ENCODE measurements at regions not wholly inside any gene's neighbourhood (a gene's known extent, or its start where the extent isn't known, plus 50 kb on each side); places are given as distances from the start of the nearest gene placed in this dataset.

DNA sequence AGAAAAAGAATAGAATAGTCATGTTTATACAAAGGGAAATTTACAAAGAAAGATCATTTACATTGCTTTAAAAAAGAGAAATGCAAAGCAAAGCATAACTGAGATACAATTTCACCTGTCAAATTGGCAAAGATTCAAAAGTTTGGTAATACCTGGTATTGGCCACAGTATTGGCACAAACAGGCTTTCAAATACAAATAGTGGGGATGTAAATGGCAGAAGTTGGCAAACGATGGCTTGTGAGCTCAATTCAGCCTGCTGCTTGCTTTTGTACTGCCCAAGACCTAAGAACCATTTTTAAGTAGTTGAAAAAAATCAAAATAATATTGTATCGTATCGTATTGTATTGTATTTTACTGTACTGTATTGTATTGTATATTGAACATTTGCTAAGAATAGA lies 194.5 kb upstream of the JAG1 start:
- FAIRE-seq, result no peak

DNA sequence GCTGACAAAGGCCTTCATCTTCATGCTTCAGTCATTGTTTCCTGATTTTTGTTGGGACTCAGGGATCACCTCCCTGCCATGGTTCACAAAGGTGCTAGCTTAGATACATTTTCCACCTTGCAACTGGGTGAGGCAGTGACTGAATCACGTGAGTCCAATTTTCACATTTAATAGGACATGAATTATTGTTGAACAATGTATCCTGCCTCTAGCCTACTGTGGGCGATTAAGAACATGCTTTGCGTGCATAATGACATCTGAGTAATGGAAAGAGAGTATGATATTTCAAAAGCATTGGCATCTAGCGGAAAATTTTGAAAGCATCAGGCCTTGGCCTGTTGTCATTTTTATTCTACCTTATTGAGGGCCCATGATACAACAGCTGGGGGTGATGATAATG lies 199.2 kb upstream of the JAG1 start:
- no peak for FAIRE-seq

DNA sequence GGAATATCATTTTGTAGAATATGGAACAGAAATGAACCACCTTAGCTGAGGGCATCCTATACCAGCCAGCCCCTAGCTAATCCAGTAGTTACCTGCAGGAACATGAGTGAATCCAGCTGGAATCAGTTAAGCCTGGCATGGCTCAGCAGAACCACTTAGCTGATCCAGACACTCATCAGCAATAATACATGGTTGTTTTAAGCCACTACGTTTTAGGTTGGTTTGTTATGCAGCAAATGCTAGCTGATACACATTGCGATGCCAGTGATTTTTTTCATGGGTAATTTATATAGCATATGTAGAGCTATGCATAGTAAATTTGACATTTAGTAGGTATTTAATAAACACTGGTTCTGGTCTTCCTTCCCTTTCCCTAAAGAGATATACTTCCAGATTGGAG lies 201.9 kb upstream of the JAG1 start:
- FAIRE-seq, result no peak

- no peak for FAIRE-seq
Observed at GRCh38 chr20:10876558-10876957, 202.8 kb upstream of the JAG1 start.

DNA sequence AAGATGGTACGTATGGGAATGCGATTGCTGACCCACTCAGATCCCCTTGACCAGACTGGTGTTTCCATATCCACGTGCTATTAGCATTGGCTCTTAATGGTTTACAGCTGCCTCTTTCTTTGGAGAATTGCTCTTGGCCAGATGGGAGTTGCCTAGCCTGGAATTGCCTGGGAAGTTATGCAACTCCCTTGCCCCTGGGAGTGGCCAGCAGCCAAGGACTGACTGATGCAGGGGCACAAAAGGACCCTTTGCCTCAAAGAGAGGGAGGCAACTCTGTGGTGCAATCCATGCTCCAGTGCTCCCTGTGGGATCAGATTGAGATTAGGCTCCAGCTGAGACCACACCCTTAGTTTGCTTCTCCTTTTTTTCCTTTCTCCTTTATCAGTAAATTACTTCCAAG lies 203.5 kb upstream of the JAG1 start:
- FAIRE-seq, result no peak

- no peak for FAIRE-seq
Observed at GRCh38 chr20:10883166-10883565, 209.4 kb upstream of the JAG1 start.

DNA sequence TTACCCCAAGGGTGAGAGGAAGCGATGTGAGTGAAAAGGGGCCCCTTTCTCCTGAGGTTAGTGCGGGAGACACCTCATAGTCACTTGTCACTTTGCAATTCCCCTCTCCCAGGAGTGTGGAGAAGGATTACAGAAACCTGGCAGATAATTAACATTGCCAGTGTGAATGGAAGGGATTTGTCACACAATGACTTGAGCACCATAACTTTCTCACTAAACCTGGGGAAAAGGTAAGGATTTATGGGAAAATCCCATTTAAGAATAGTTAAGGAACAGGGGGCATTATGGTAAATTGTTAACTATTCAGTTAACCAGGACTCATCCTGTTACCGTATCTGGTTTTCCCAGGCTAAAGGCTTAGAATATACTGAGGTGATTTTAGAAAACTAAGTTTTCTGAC lies 219.5 kb upstream of the JAG1 start:
- FAIRE-seq, result no peak

DNA sequence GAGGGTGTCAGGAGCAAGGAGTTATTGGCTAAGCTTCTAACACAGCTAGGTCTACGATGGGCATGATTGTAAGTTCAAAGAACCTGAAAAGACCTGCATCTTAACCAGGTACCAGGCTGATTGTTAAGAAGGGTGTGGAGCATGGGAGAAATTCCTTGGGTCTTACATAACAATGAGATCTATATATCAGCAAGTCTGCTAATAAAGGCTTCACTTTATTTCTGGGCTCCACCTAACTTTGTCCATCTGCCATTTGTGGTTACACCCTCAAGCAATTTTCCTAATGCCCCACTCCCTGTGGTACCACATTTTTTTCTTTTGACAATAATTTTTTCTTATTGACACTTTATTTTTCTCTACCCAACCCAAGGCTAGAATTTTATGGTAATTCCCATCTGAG lies 223.5 kb upstream of the JAG1 start:
- no peak for FAIRE-seq

DNA sequence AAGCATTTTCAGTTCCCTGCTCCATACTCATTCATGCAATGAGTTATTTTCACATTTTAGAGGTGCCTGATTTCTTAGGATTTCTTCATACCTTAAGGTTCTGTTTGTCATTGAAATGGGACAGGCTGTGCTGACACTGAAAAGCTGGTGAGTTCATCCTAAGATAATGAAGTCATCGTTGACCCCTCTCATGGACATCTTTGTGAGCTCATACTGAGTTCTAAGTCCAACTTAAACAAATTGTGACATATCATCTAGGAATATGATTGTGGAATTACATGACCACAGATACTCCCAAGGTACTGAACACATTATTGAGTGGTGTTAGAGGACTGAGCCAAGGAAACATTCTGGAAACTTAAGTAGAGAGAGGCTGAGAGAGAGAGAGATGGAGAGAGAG lies 224.8 kb upstream of the JAG1 start:
- no peak for FAIRE-seq

DNA sequence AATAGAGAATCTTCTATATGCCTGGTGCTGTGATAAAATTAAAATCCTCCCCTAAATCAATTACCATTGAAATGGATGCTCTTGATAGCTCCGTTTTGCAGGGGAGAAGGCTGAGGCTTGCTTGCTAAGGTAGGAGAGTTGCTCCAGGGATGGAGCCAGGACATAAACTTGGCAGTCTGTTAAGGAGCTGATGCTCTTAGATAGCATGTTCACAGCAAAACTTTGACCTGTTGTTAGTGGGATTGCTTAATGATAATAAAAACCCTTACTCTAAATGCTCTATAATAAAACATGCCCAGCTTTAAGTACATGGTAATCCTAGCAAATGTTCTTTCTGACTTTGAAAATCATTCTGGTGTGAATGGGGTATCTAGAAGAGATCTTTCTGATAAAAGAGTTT lies 228.4 kb upstream of the JAG1 start:
- no peak for FAIRE-seq

DNA sequence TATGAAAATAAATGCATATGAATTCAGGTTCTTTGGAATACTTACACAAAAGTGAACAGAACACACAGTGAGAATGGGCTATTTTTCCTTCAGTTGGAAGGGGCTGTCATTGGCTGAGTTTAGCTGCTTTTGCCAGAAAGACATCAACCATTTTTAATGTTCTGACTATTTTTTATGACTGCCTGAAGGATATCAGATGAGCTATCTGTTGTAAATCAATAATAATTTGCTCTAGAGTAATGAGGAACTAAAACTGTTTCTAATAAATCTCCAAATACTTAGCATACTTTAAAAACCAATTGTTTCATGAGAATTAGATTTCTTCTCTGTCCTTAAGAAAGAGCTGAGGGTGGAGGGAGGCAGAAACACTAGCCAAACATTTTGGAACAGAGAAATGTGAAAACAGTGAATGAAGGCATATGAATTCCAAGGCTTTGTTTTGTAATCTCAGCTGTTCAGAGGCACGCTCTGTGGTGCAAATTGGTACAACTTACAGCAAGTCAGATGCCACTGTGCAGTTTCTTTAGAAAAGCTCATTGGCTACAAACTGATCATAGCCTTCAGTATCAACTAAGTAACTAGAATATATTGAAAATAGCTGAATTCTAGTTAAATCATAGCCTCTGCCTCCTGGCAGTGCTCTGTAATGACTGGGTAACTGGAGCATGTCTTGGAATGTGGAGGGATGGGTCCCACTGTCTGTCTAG lies 228.9 kb upstream of the JAG1 start:
- FAIRE-seq, result no peak

- no peak for FAIRE-seq
Observed at GRCh38 chr20:10906834-10907233, 233.0 kb upstream of the JAG1 start.

DNA sequence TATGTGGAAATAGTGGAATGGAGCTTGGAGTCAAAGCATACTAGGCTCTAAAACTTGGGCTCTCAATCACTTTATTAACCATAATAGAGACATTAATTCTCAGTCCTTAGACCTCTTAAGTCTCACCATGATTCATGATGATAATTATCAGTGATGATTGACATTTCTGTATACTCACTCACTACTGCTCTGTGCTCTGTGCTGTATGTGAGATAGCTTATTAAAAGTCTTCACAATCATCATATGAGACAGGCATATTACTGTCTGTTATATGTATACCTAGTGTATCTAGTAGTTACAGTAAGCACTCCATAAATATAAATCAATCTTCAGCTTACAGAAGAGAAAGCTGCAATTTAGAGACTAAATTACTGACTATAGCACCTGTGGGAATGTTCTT lies 236.0 kb upstream of the JAG1 start:
- no peak for FAIRE-seq

DNA sequence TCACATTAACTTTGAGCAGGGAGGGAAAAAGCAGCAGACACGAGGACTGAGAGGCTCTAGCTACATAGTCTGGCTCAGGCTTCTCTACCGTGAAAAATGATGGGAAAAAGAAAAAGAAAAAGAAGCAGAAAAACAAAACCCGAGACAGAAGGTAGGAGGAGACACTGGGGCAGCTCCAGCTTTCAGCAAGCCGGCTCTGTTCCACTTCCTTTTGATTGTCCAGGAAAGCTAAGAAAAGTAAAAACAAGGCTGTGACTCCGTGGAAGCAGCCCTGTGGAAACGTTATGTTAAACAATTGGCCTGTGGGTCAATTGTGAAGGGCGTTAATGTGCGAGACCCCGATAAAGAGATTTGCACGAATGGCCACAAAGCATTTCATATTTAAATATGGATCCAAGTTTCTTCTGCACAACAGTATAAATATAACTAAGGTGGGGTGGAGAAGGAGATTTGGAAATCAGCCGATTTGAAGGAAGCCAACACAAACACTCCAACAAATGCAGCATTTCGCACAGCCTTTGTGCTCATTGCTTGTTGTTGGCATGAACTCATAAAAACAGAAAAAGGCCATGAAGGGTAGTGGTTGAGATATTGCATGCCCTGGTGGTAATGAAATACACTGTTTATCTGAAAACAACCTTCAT lies 236.9 kb upstream of the JAG1 start:
- FAIRE-seq, result no peak

DNA sequence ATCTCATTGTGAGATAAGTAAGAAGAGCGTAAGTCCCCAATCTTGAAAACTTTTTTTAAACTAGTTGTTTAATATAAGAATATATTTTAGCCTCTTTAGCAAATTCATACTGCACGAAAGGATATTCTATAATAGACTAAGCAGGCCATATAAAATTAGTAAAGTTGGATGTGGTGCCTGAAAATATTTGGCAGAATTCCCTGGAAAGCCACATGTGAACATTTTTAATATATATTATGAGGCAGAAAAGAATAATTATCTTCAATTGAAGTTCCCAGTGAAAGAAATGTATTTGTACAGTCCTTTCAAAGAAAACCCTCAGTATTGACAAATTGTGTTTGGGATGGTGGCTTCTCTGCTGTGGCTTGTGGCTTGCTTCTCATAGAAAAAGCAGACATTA lies 237.5 kb upstream of the JAG1 start:
- FAIRE-seq, result no peak

DNA sequence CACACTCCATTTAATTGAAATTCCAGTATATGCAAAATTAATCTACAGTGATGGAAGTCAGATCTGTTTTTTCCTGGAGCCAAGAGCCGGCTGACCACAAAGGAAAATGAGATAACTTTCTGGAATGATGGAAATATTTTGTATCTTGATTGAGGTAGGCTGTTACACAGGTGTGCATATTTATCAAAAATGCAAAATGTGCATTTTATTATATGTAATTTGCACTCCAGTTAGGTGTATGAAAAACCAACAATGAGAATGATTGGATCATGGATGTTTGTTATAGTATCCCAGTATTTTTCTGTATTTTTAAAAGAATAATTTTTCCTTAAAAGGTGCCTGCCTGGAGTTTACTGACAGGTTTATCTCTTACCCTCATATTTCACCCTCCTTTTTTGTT lies 242.0 kb upstream of the JAG1 start:
- no peak for FAIRE-seq

GRCh38 chr20:10916312-10916711 lies 242.5 kb upstream of the JAG1 start:
- FAIRE-seq, result no peak

DNA sequence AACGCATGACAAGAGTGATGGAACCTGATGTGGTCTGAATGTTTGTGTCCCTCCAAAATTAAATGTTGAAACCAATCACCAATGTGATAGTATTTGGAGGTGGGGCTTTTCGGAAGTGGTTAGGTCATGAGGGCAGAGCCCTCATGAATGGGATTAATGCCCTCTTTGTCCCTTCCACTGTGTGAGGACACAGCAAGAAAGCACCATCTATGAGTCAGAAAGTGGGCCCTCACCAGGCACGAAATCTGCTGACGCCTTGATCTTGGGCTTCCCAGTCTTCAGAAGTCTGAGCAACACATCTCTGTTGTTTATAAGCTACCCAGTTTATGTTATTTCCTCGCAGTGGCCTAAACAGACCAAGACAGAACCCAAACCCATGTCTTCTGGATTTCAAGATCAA lies 244.0 kb upstream of the JAG1 start:
- FAIRE-seq, result no peak

GRCh38 chr20:10919396-10920140 lies 245.8 kb upstream of the JAG1 start:
- no peak for FAIRE-seq

DNA sequence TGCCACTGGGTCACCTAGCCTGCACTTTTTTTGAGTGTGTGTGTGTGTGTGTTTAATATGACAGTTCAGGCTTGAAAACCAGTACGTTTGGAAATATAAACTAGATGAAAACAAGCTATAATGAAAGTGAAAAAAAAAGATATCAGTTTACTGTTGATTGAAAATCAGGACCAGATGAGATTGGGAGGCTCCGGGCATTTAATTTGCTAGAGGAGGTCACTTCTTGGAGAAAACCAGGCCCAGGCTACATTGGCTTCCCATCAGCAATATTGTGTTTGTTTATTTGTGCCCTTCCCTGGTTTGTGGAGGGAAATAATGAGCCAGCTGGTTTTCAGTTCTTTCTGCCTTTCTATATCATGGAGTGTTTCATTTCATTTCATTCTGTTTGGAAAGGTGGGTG lies 246.6 kb upstream of the JAG1 start:
- no peak for FAIRE-seq

DNA sequence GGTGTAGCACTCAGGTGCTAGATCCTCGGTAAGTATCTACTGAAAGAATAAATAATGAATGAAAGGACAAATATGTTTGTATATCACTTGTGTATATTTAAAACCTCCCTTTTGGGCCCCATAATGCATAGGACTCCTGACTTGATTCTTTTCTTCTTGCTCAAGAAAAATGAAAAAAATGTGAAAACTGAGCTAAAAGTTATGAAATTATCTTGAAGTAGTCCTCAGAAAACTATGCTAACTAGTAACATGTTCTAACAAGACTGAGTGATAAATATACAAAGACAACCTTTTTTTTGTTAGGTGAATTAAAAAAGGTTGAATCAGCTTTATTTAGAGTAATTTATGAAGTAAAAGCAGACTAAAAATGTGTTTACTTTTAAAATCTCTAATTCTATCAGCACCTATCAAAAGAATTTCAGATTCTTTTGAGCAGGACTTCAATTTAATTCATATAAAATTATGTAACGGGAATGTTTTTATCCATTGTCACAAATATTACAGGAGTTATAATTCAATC lies 247.8 kb upstream of the JAG1 start:
- FAIRE-seq, result no peak

GRCh38 chr20:10922506-10922905 lies 248.7 kb upstream of the JAG1 start:
- FAIRE-seq, result no peak

DNA sequence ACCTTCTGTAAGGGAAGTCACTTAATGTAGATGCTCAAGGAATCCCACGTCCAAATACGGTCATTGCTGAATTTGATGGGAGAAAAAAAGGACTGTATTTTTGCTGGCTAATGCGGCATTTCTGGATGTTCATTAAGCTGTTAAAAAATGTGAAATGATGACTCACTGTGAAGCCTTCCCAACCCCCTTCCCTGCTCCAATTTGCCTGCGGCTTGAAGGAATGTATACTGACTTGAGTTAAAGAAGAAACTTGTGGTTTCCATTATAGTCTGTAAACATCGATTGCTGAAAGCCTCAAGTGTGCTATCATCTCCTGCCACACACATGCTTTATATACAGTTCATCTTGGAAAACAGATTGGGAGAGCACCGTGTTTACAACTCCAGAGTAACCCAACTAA lies 249.1 kb upstream of the JAG1 start:
- no peak for FAIRE-seq

DNA sequence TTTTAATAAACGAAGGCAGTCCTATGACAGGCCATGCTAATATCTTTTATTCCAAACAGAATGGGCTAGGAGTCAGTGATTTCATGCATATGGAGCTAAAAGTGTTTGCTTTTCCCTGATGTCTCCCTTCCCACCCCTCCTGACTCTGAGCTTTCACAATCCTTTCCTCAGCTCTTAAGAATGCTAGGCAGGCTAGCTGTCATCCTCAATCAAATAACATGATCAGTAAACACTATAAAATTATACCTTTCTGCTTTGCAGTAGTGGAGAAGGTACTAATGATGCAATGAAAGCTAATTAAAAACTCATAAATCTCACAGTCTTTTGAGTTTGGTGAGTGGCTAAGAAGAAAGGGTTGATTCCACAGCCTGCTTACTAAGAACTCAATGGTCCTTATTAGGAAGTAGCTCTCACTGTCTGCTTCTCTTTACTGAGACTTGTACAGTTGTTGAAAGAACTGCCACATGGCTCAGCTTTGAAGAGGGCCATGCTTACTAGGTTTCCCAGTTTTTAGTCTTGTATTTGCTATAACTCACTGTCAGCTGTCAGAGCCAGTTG lies 250.9 kb upstream of the JAG1 start:
- no peak for FAIRE-seq
